AG10803 (cell line): ENCODE measurements at regions not wholly inside any gene's neighbourhood (a gene's known extent, or its start where the extent isn't known, plus 50 kb on each side); places are given as distances from the start of the nearest gene placed in this dataset.
A peak's percentile ranks its signal among the peaks of the same experiment; 100 is the strongest.

Source experiments
- DNase-seq: peaks from one replicate; pipeline ENCODE4 v3.0.0; 2010; ENCODE audit warnings: low read depth
- H3K4me3 ChIP-seq: 2 replicates; pipeline ENCODE4 v1.5.1; 2011; ENCODE audit warnings: mild to moderate bottlenecking, low read length, control low read depth
- TF ChIP-seq, protein P1 (sequence below): conservative IDR thresholded peaks from 2 replicates; pipeline ENCODE4 v1.5.1; 2011; ENCODE audit warnings: mild to moderate bottlenecking, low read length, control low read depth, inconsistent platforms

DNA sequence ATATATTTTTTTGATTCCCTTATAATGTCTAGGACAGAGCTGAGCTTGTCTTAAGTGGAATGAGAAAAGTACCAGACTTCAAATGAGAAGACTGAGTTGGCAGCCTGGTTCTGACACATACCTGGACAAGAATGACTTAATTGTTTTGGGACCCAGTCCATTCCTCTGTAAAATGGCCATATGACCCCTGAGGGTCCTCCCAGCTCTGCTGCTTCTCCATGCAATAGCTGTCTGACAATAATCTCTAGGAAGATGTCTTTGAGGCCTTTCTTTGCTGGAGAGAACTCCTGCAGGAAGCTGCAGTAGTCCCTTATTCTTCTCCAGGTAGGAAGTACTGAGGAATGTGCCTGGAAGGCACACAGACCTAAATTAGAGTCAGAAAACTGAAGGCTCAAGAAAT lies 55.9 kb upstream of the SLIT3 start:
- TF ChIP-seq, protein P1, sequence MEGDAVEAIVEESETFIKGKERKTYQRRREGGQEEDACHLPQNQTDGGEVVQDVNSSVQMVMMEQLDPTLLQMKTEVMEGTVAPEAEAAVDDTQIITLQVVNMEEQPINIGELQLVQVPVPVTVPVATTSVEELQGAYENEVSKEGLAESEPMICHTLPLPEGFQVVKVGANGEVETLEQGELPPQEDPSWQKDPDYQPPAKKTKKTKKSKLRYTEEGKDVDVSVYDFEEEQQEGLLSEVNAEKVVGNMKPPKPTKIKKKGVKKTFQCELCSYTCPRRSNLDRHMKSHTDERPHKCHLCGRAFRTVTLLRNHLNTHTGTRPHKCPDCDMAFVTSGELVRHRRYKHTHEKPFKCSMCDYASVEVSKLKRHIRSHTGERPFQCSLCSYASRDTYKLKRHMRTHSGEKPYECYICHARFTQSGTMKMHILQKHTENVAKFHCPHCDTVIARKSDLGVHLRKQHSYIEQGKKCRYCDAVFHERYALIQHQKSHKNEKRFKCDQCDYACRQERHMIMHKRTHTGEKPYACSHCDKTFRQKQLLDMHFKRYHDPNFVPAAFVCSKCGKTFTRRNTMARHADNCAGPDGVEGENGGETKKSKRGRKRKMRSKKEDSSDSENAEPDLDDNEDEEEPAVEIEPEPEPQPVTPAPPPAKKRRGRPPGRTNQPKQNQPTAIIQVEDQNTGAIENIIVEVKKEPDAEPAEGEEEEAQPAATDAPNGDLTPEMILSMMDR: no peak
- no peak for DNase-seq
- H3K4me3 ChIP-seq: no peak overlapping the region

- TF ChIP-seq, protein P1: no peak
- DNase-seq: no peak
- H3K4me3 ChIP-seq: no peak overlapping the region
Measured at GRCh38 chr5:169356181-169356580, 55.2 kb upstream of the SLIT3 start.

- DNase-seq: no peak
- no peak overlapping the region for H3K4me3 ChIP-seq
- TF ChIP-seq, protein P1: no peak
Measured at GRCh38 chr5:169354921-169355320, 54.0 kb upstream of the SLIT3 start.

GRCh38 chr5:169354263-169354662 lies 53.3 kb upstream of the SLIT3 start:
- TF ChIP-seq, protein P1: no peak
- DNase-seq: no peak
- no peak overlapping the region for H3K4me3 ChIP-seq

DNA sequence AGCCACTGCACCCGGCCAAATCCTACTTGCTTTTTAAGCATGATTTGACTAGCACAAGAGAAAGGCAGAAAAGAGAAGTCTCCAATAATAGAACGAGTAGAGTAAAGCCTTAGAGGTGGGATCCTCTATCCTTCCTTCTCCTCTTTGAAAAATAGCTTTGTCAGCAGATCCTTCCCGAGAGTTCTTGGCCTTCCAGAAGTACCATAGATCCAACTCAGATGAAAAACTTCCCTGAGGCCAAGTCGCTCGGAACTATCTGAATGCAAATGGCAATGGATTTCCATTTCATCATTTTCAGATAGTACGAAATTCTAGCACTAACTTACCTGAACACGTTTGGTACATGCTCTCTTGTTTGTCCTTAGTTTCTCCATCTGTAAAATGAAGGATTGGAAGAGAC lies 52.0 kb upstream of the SLIT3 start:
- TF ChIP-seq, protein P1: no peak
- no peak for DNase-seq

DNA sequence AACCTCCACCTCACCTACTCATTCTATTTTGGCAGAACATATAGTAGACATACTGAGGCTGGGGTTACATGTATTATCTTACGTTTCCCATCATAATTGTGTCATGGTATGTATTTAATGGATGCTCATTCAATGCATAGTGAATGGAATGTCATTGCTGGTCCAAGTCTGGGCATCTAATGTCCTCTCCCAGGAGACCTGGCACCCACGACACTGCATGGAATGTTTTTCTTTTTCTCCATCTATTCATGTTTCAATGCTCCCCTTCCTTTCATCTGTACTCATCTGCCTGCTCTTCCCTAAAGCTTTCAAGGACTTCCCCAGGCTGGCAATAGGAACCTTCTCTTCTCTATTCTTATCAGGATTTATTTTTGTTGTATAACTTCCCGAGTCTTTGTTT lies 50.8 kb upstream of the SLIT3 start:
- DNase-seq: no peak
- TF ChIP-seq, protein P1: no peak
- H3K4me3 ChIP-seq: no peak overlapping the region

More for the DNA sequence above, 52.0 kb upstream of the SLIT3 start:
- no peak overlapping the region for H3K4me3 ChIP-seq

DNA sequence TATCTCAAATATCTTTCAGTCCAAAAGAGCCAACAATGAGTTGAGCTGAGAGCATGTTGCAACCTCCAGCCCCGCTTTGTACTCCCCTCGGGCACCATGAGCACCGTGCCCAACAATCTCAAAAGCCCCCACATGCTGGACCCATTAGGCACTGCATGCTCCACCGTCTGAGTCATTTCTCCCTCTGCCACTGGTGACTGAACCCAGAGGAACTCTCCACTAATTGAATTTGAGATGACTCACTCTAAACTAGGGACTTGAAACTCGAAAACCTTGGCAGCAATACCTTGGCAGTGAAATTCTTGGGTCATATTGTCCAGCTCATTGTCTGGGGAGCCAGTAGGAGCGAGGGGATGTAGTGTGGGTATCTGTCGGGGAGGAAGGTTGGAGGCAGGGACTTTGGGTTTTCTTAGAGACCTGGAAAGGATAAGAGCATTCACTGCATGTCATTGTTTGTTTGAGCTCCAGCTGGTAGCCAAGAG lies 49.9 kb upstream of the SLIT3 start:
- TF ChIP-seq, protein P1: no peak
- H3K4me3 ChIP-seq: no peak overlapping the region
- peak; percentile 100 for DNase-seq
